Naive thymus-derived CD8-positive, alpha-beta T cell (primary cell): ENCODE measurements at regions not wholly inside any gene's neighbourhood (a gene's known extent, or its start where the extent isn't known, plus 50 kb on each side); places are given as distances from the start of the nearest gene placed in this dataset.

Experiments used
- ATAC-seq, 2 donors: fragments of 150-1000 bp; cut with Tn5 transposase in 1 of 2; sonication (Bioruptor Pico), chemical (Tn5 transposase) in 1 of 2; 1 replicate in 1 of 2; 2 replicates in 1 of 2; pipeline ENCODE4 v1.10.0; 2021; ENCODE audit warnings: mild to moderate bottlenecking in 2 of 2, moderate library complexity in 2 of 2
- POLR2A ChIA-PET: fragments of 350-600 bp; sonication (Branson Sonifier 250); formaldehyde crosslinking; loops from one replicate; lab custom pipeline; 2021; ENCODE audit warnings: antibody characterized with exemption; lab: Charles Lee
- DNase-seq, 10 donors: peaks; one replicate each; pipeline versions ENCODE4 v3.0.0 to v3.0.0-alpha.2; 2020 to 2022
- H3K27ac Mint-ChIP-seq, 10 donors: one replicate each; pipeline ENCODE4 v1.8.0; 2020 to 2022; ENCODE audit warnings: mild to moderate bottlenecking in 10 of 10, mixed read lengths in 10 of 10, moderate library complexity in 4 of 10, inconsistent platforms in 1 of 10
- H3K27me3 Mint-ChIP-seq, 5 donors: one replicate each; pipeline ENCODE4 v1.8.0; 2021 to 2022; ENCODE audit warnings: mixed read lengths in 5 of 5
- H3K36me3 Mint-ChIP-seq, 3 donors: one replicate each; pipeline ENCODE4 v1.8.0; 2020 to 2022; ENCODE audit warnings: mixed read lengths in 3 of 3, mild to moderate bottlenecking in 2 of 3, inconsistent platforms in 1 of 3
- H3K4me1 Mint-ChIP-seq, 4 donors: one replicate each; pipeline ENCODE4 v1.8.0; 2021 to 2022; ENCODE audit warnings: mixed read lengths in 4 of 4
- H3K4me3 Mint-ChIP-seq, 10 donors: one replicate each; pipeline ENCODE4 v1.8.0; 2020 to 2022; ENCODE audit warnings: mild to moderate bottlenecking in 10 of 10, mixed read lengths in 10 of 10, moderate library complexity in 6 of 10, inconsistent platforms in 1 of 10
- H3K9me3 Mint-ChIP-seq, 9 donors: one replicate each; pipeline ENCODE4 v1.8.0; 2020 to 2022; ENCODE audit warnings: mixed read lengths in 9 of 9, mild to moderate bottlenecking in 3 of 9, inconsistent platforms in 1 of 9, moderate library complexity in 1 of 9

GRCh38 chr5:121668635-121669034, 183.0 kb upstream of the FTMT start:
- Mint-ChIP-seq H3K4me1 (no peaks in the 10 kb centered on the region), H3K27me3 (no peaks in the 10 kb centered on the region), H3K9me3 (peaks cover 5 to 35% (median 14%) of the 10 kb centered on the region in 9 donors), H3K4me3 (no peak overlapping the region), H3K27ac (no peak overlapping the region), H3K36me3 (no peaks in the 10 kb centered on the region)
- POLR2A ChIA-PET: no interaction called here
- no peak for DNase-seq
- ATAC-seq: no peak

- DNase-seq: no peak
- H3K9me3 Mint-ChIP-seq: peaks cover 4 to 16% (median 10%) of the 10 kb centered on the region in 9 donors
Observed at GRCh38 chr5:121671624-121672023, 180.1 kb upstream of the FTMT start.

GRCh38 chr5:121675924-121676323, 175.8 kb upstream of the FTMT start:
- H3K36me3 Mint-ChIP-seq: no peaks in the 10 kb centered on the region
- no peaks in the 10 kb centered on the region for H3K4me1 Mint-ChIP-seq
- no peak for DNase-seq
- no peak overlapping the region for H3K27ac Mint-ChIP-seq
- no peaks in the 10 kb centered on the region for H3K27me3 Mint-ChIP-seq
- no peak overlapping the region for H3K4me3 Mint-ChIP-seq
- POLR2A ChIA-PET: no interaction called here
- no peak for ATAC-seq
- peaks cover 0 to 20% (median 7%) of the 10 kb centered on the region in 9 donors for H3K9me3 Mint-ChIP-seq

More at GRCh38 chr5:121671624-121672023, 180.1 kb upstream of the FTMT start:
- ATAC-seq: no peak
- H3K4me3 Mint-ChIP-seq: no peak overlapping the region
- no peaks in the 10 kb centered on the region for H3K4me1 Mint-ChIP-seq
- H3K27ac Mint-ChIP-seq: no peak overlapping the region
- no peaks in the 10 kb centered on the region for H3K27me3 Mint-ChIP-seq
- H3K36me3 Mint-ChIP-seq: no peaks in the 10 kb centered on the region
- POLR2A ChIA-PET: no interaction called here

- ATAC-seq: no peak
- DNase-seq: no peak
- no peaks in the 10 kb centered on the region for H3K36me3 Mint-ChIP-seq
- peaks cover 0 to 21% (median 6%) of the 10 kb centered on the region in 9 donors for H3K9me3 Mint-ChIP-seq
- H3K4me1 Mint-ChIP-seq: no peaks in the 10 kb centered on the region
- H3K27me3 Mint-ChIP-seq: no peaks in the 10 kb centered on the region
- POLR2A ChIA-PET: no interaction called here
- H3K27ac Mint-ChIP-seq: no peak overlapping the region
- H3K4me3 Mint-ChIP-seq: no peak overlapping the region
Observed at GRCh38 chr5:121681229-121681855, 170.3 kb upstream of the FTMT start.

GRCh38 chr5:121688126-121688525, 163.6 kb upstream of the FTMT start:
- Mint-ChIP-seq H3K9me3 (peaks cover 0 to 18% (median 2%) of the 10 kb centered on the region in 9 donors), H3K36me3 (no peaks in the 10 kb centered on the region), H3K4me3 (no peak overlapping the region), H3K4me1 (no peaks in the 10 kb centered on the region), H3K27me3 (no peaks in the 10 kb centered on the region), H3K27ac (no peak overlapping the region)
- POLR2A ChIA-PET: no interaction called here
- ATAC-seq (no peak), DNase-seq (no peak)

GRCh38 chr5:121688781-121689180, 162.9 kb upstream of the FTMT start:
- POLR2A ChIA-PET: no interaction called here
- Mint-ChIP-seq H3K4me1 (no peaks in the 10 kb centered on the region), H3K4me3 (no peak overlapping the region), H3K9me3 (peaks cover 0 to 15% (median 1%) of the 10 kb centered on the region in 9 donors), H3K27me3 (no peaks in the 10 kb centered on the region), H3K36me3 (no peaks in the 10 kb centered on the region), H3K27ac (no peak overlapping the region)
- ATAC-seq: no peak
- no peak for DNase-seq

GRCh38 chr5:121691478-121691877, 160.2 kb upstream of the FTMT start:
- Mint-ChIP-seq H3K4me3 (no peak overlapping the region), H3K9me3 (peaks cover 0 to 15% (median 1%) of the 10 kb centered on the region in 9 donors), H3K27me3 (no peaks in the 10 kb centered on the region), H3K4me1 (peaks cover 0 to 2% (median 0%) of the 10 kb centered on the region in 4 donors), H3K36me3 (no peaks in the 10 kb centered on the region), H3K27ac (no peak overlapping the region)
- ATAC-seq (no peak), DNase-seq (no peak)
- POLR2A ChIA-PET: no interaction called here

GRCh38 chr5:121692158-121692557, 159.5 kb upstream of the FTMT start:
- Mint-ChIP-seq H3K4me3 (no peak overlapping the region), H3K27ac (no peak overlapping the region), H3K4me1 (peaks cover 0 to 2% (median 0%) of the 10 kb centered on the region in 4 donors), H3K36me3 (no peaks in the 10 kb centered on the region), H3K9me3 (peaks cover 0 to 15% (median 0%) of the 10 kb centered on the region in 9 donors), H3K27me3 (no peaks in the 10 kb centered on the region)
- no peak for ATAC-seq
- no peak for DNase-seq
- POLR2A ChIA-PET: no interaction called here

- no peak overlapping the region for H3K27ac Mint-ChIP-seq
- peaks cover 0 to 5% (median 0%) of the 10 kb centered on the region in 9 donors for H3K9me3 Mint-ChIP-seq
- DNase-seq (no peak), ATAC-seq (no peak)
- POLR2A ChIA-PET: no interaction called here
- peaks cover 0 to 2% (median 0%) of the 10 kb centered on the region in 4 donors for H3K4me1 Mint-ChIP-seq
- H3K27me3 Mint-ChIP-seq: no peaks in the 10 kb centered on the region
- H3K4me3 Mint-ChIP-seq: no peak overlapping the region
- no peaks in the 10 kb centered on the region for H3K36me3 Mint-ChIP-seq
Observed at GRCh38 chr5:121693864-121694263, 157.8 kb upstream of the FTMT start.

- POLR2A ChIA-PET: no interaction called here
- no peak for ATAC-seq
- H3K4me1 Mint-ChIP-seq: peaks cover 0 to 2% (median 0%) of the 10 kb centered on the region in 4 donors
Observed at GRCh38 chr5:121695307-121695706, 156.4 kb upstream of the FTMT start.

GRCh38 chr5:121698690-121699089, 153.0 kb upstream of the FTMT start:
- POLR2A ChIA-PET: no interaction called here
- Mint-ChIP-seq H3K36me3 (no peaks in the 10 kb centered on the region), H3K4me3 (no peak overlapping the region), H3K27me3 (no peaks in the 10 kb centered on the region), H3K9me3 (peaks cover 0 to 3% (median 0%) of the 10 kb centered on the region in 9 donors), H3K4me1 (peaks cover 0 to 2% (median 0%) of the 10 kb centered on the region in 4 donors), H3K27ac (no peak overlapping the region)
- no peak for DNase-seq
- no peak for ATAC-seq

More at GRCh38 chr5:121695307-121695706, 156.4 kb upstream of the FTMT start:
- DNase-seq: no peak
- Mint-ChIP-seq H3K27me3 (no peaks in the 10 kb centered on the region), H3K9me3 (peaks cover 0 to 3% (median 0%) of the 10 kb centered on the region in 9 donors), H3K36me3 (no peaks in the 10 kb centered on the region), H3K27ac (no peak overlapping the region), H3K4me3 (no peak overlapping the region)

- Mint-ChIP-seq H3K4me3 (no peak overlapping the region), H3K4me1 (no peaks in the 10 kb centered on the region), H3K27me3 (no peaks in the 10 kb centered on the region), H3K9me3 (peaks cover 0 to 13% (median 0%) of the 10 kb centered on the region in 9 donors), H3K36me3 (no peaks in the 10 kb centered on the region), H3K27ac (no peak overlapping the region)
- DNase-seq: no peak
- POLR2A ChIA-PET: no interaction called here
- ATAC-seq: no peak
Observed at GRCh38 chr5:121701731-121702130, 150.0 kb upstream of the FTMT start.

- H3K4me3 Mint-ChIP-seq: no peak overlapping the region
- no peaks in the 10 kb centered on the region for H3K27me3 Mint-ChIP-seq
- POLR2A ChIA-PET: no interaction called here
- peaks cover 0 to 13% (median 0%) of the 10 kb centered on the region in 9 donors for H3K9me3 Mint-ChIP-seq
- ATAC-seq (no peak), DNase-seq (no peak)
- no peak overlapping the region for H3K27ac Mint-ChIP-seq
- no peaks in the 10 kb centered on the region for H3K36me3 Mint-ChIP-seq
- no peaks in the 10 kb centered on the region for H3K4me1 Mint-ChIP-seq
Observed at GRCh38 chr5:121702682-121703081, 149.0 kb upstream of the FTMT start.

- no peak for ATAC-seq
- Mint-ChIP-seq H3K4me3 (no peak overlapping the region), H3K36me3 (no peaks in the 10 kb centered on the region), H3K9me3 (peaks cover 0 to 13% (median 0%) of the 10 kb centered on the region in 9 donors), H3K27ac (no peak overlapping the region), H3K4me1 (no peaks in the 10 kb centered on the region), H3K27me3 (no peaks in the 10 kb centered on the region)
- DNase-seq: no peak
- POLR2A ChIA-PET: no interaction called here
Observed at GRCh38 chr5:121704291-121704690, 147.4 kb upstream of the FTMT start.
